ENCODE measurements at regions not wholly inside any gene's neighbourhood (a gene's known extent, or its start where the extent isn't known, plus 50 kb on each side); places are given as distances from the start of the nearest gene placed in this dataset.

- DNase-seq = no peak
These were observed 54.4 kb downstream of the NIBAN1 start for GRCh38 chr1:184919892-184920291.

GRCh38 chr1:184915463-184916090 lies 58.7 kb downstream of the NIBAN1 start:
- DNase-seq = no peak

GRCh38 chr1:184914149-184914548 lies 60.2 kb downstream of the NIBAN1 start:
- DNase-seq = no peak

- no peak for DNase-seq
These were observed 61.9 kb downstream of the NIBAN1 start for GRCh38 chr1:184912392-184912791.

- DNase-seq = no peak
These were observed 62.5 kb downstream of the NIBAN1 start for GRCh38 chr1:184911830-184912229.

- no peak for DNase-seq
These were observed 63.1 kb downstream of the NIBAN1 start for GRCh38 chr1:184911103-184911745.

- DNase-seq = no peak
These were observed 63.6 kb downstream of the NIBAN1 start for GRCh38 chr1:184910691-184911091.

GRCh38 chr1:184910005-184910404 lies 64.3 kb downstream of the NIBAN1 start:
- DNase-seq = no peak

GRCh38 chr1:184909019-184909418 lies 65.3 kb downstream of the NIBAN1 start:
- DNase-seq = no peak

- DNase-seq = no peak
These were observed 65.8 kb downstream of the NIBAN1 start for GRCh38 chr1:184908506-184908905.

GRCh38 chr1:184907500-184907899 lies 66.8 kb downstream of the NIBAN1 start:
- DNase-seq = no peak

- DNase-seq = no peak
These were observed 67.5 kb downstream of the NIBAN1 start for GRCh38 chr1:184906761-184907160.

GRCh38 chr1:184905601-184906322 lies 68.5 kb downstream of the NIBAN1 start:
- DNase-seq = peak; percentile 95 to 98

- DNase-seq = no peak
These were observed 71.1 kb downstream of the NIBAN1 start for GRCh38 chr1:184903111-184903692.

GRCh38 chr1:184900507-184900906 lies 73.8 kb downstream of the NIBAN1 start:
- DNase-seq = no peak

- DNase-seq = no peak
These were observed 78.3 kb downstream of the NIBAN1 start for GRCh38 chr1:184896000-184896399.

GRCh38 chr1:184895086-184895485 lies 79.2 kb downstream of the NIBAN1 start:
- no peak for DNase-seq

GRCh38 chr1:184893695-184894094 lies 80.6 kb downstream of the NIBAN1 start:
- no peak for DNase-seq

- DNase-seq = no peak
These were observed 82.2 kb downstream of the NIBAN1 start for GRCh38 chr1:184892116-184892515.

- DNase-seq = no peak
These were observed 82.9 kb downstream of the NIBAN1 start for GRCh38 chr1:184891440-184891839.

- no peak for DNase-seq
These were observed 83.8 kb downstream of the NIBAN1 start for GRCh38 chr1:184890539-184890973.

GRCh38 chr1:184889902-184890301 lies 84.4 kb downstream of the NIBAN1 start:
- no peak for DNase-seq

GRCh38 chr1:184889166-184889565 lies 85.1 kb downstream of the NIBAN1 start:
- DNase-seq = no peak

- DNase-seq = no peak
These were observed 85.8 kb downstream of the NIBAN1 start for GRCh38 chr1:184888505-184888904.
